ENCODE measurements at regions not wholly inside any gene's neighbourhood (a gene's known extent, or its start where the extent isn't known, plus 50 kb on each side); places are given as distances from the start of the nearest gene placed in this dataset.

- TF ChIP-seq CTCF (IDR thresholded peaks at IDR 0.05 in 4 of 5, conservative IDR thresholded peaks at IDR 0.05 in 1 of 5) (no peak), POLR2A (IDR thresholded peaks at IDR 0.05) (no peak)
Measured at GRCh38 chr5:15069407-15069905, 197.9 kb upstream of the ANKH start.
